HCT116 (cell line): ENCODE measurements at regions not wholly inside any gene's neighbourhood (a gene's known extent, or its start where the extent isn't known, plus 50 kb on each side); places are given as distances from the start of the nearest gene placed in this dataset.

Source experiments
- ATAC-seq: fragments of 200-7000 bp; cut with Tn5 transposase; 2 replicates; pipeline ENCODE4 v1.9.1; 2020; ENCODE audit warnings: mild to moderate bottlenecking, moderate library complexity
- BruUV-seq: library from RNA; stranded (reverse); fragments of 400-500 nt; replicated peaks from 2 replicates; lab custom pipeline; 2021; lab: Mats Ljungman, UMichigan
- CTCF ChIA-PET: fragments of 300-600 bp; sonication (Branson Sonifier 250); formaldehyde crosslinking; loops from one replicate; lab custom pipeline; 2021; ENCODE audit warnings: antibody characterized with exemption; lab: Charles Lee
- POLR2A ChIA-PET: fragments of 300-600, 350-600 bp; sonication (Branson Sonifier 250); formaldehyde crosslinking; loops from one replicate; lab custom pipeline; 2021; ENCODE audit warnings: antibody characterized with exemption; lab: Charles Lee
- RAD21 ChIA-PET, 2 experiments: fragments of 300-600 bp; sonication (Branson Sonifier 250); formaldehyde crosslinking; loops; one replicate each; lab custom pipeline; 2023; ENCODE audit warnings: low total read pairs in 2 of 2; ENCODE audit not compliant: uncharacterized antibody in 2 of 2, unreplicated experiment in 2 of 2, low non-redundant PET in 1 of 2; lab: Charles Lee
- DNase-seq: peaks from one replicate; pipeline ENCODE4 v3.0.0-alpha.2; 2010; ENCODE audit warnings: low read depth, low spot score
- H2AFZ ChIP-seq: fragments of 200-600 bp; shearing (Covaris generic), sonication (generic); 2 replicates; pipeline ENCODE4 v1.6.1; 2017; ENCODE audit warnings: low read depth, mixed run types, mixed read lengths, antibody characterized with exemption, low read length; ENCODE audit not compliant: poor library complexity, severe bottlenecking
- H3K27ac ChIP-seq: 2 replicates; pipeline ENCODE4 v1.5.1; 2012; ENCODE audit warnings: low read depth, low read length
- H3K27me3 ChIP-seq: fragments of 200-600 bp; sonication (generic); 2 replicates; pipeline ENCODE4 v1.6.1; 2016; ENCODE audit warnings: mixed run types, low read length, mixed read lengths; ENCODE audit not compliant: insufficient read depth
- H3K36me3 ChIP-seq, 2 experiments: fragments of 200-500 bp in 1 of 2; fragments of 200-600 bp in 1 of 2; sonication (Bioruptor generic) in 1 of 2; sonication (generic) in 1 of 2; 2 replicates each; pipeline versions ENCODE4 v1.5.1 to v1.6.1; 2014 to 2016; ENCODE audit warnings: low read length in 2 of 2, inconsistent platforms in 1 of 2, mixed read lengths in 1 of 2, mixed run types in 1 of 2; ENCODE audit not compliant: insufficient read depth in 2 of 2, control insufficient read depth in 1 of 2
- H3K4me1 ChIP-seq, 2 experiments: fragments of 200-600 bp in 1 of 2; sonication (generic) in 1 of 2; 2 replicates each; pipeline versions ENCODE4 v1.5.1 to v1.6.1; 2012 to 2017; ENCODE audit warnings: low read length in 2 of 2, inconsistent platforms in 1 of 2, mild to moderate bottlenecking in 1 of 2, mixed read lengths in 1 of 2, mixed run types in 1 of 2, moderate library complexity in 1 of 2; ENCODE audit not compliant: insufficient read depth in 2 of 2, control insufficient read depth in 1 of 2
- H3K4me2 ChIP-seq: fragments of 200-600 bp; sonication (generic); 2 replicates; pipeline ENCODE4 v1.6.1; 2017; ENCODE audit warnings: mixed run types, low read length, mixed read lengths
- H3K4me3 ChIP-seq, 2 experiments: fragments of 200-600 bp in 1 of 2; sonication (generic) in 1 of 2; replicated peaks in 1 of 2; 2 replicates each; pipeline ENCODE4 v1.5.1; 2011 to 2016; ENCODE audit warnings: low read length in 2 of 2, control low read depth in 1 of 2, low read depth in 1 of 2, mild to moderate bottlenecking in 1 of 2, mixed read lengths in 1 of 2, mixed run types in 1 of 2
- H3K79me2 ChIP-seq: fragments of 200-600 bp; sonication (generic); 2 replicates; pipeline ENCODE4 v1.6.1; 2017; ENCODE audit warnings: mild to moderate bottlenecking, mixed run types, low read length, moderate library complexity, mixed read lengths; ENCODE audit not compliant: insufficient read depth
- H3K9ac ChIP-seq: fragments of 200-600 bp; sonication (generic); 2 replicates; pipeline ENCODE4 v1.6.1; 2016; ENCODE audit warnings: low read length, mixed read lengths
- H3K9me2 ChIP-seq: fragments of 200-600 bp; sonication (generic), shearing (Covaris generic); 2 replicates; pipeline ENCODE4 v1.6.1; 2017; ENCODE audit warnings: mixed run types, mild to moderate bottlenecking, moderate library complexity; ENCODE audit not compliant: insufficient read depth
- H3K9me3 ChIP-seq, 2 experiments: fragments of 200-500 bp in 1 of 2; fragments of 200-600 bp in 1 of 2; sonication (Bioruptor generic) in 1 of 2; sonication (generic) in 1 of 2; 2 replicates each; pipeline ENCODE4 v1.6.1; 2014 to 2017; ENCODE audit warnings: low read length in 2 of 2, mixed read lengths in 2 of 2, inconsistent platforms in 1 of 2, low read depth in 1 of 2, mild to moderate bottlenecking in 1 of 2, mixed run types in 1 of 2, moderate library complexity in 1 of 2; ENCODE audit not compliant: control insufficient read depth in 1 of 2, insufficient read depth in 1 of 2
- H4K20me1 ChIP-seq: fragments of 200-600 bp; sonication (generic), shearing (Covaris generic); 2 replicates; pipeline ENCODE4 v1.6.1; 2017; ENCODE audit warnings: mixed run types, mild to moderate bottlenecking, moderate library complexity; ENCODE audit not compliant: insufficient read depth
- CEBPB ChIP-seq: IDR thresholded peaks from 2 replicates; pipeline ENCODE4 v1.6.1; 2012; ENCODE audit warnings: low read depth
- CTCF ChIP-seq, 3 experiments: fragments of 200-600 bp in 1 of 3; sonication (generic) in 1 of 3; IDR thresholded peaks in 2 of 3; conservative IDR thresholded peaks in 1 of 3; 2 replicates each; pipeline ENCODE4 v1.5.1; 2012 to 2017; ENCODE audit warnings: low read depth in 2 of 3, low read length in 2 of 3, antibody characterized with exemption in 1 of 3, borderline replicate concordance in 1 of 3, control low read depth in 1 of 3, mild to moderate bottlenecking in 1 of 3, mixed read lengths in 1 of 3, mixed run types in 1 of 3, moderate library complexity in 1 of 3; ENCODE audit not compliant: insufficient read depth in 1 of 3
- ELF1 ChIP-seq: IDR thresholded peaks from 2 replicates; pipeline ENCODE4 v1.6.1; 2012; ENCODE audit warnings: low read depth, borderline replicate concordance
- FOSL1 ChIP-seq: IDR thresholded peaks from 2 replicates; pipeline ENCODE4 v1.6.1; 2012; ENCODE audit warnings: low read depth
- JUND ChIP-seq: IDR thresholded peaks from 2 replicates; pipeline ENCODE4 v1.6.1; 2012
- REST ChIP-seq: IDR thresholded peaks from 2 replicates; pipeline ENCODE4 v1.6.1; 2012; ENCODE audit warnings: low read depth
- ZBTB33 ChIP-seq: IDR thresholded peaks from 2 replicates; pipeline ENCODE4 v1.6.1; 2011; ENCODE audit warnings: mild to moderate bottlenecking, low read length, moderate library complexity; ENCODE audit not compliant: insufficient replicate concordance; ENCODE audit errors: extremely low read depth
- ZFX ChIP-seq: fragments of 450-650 bp; IDR thresholded peaks from 2 replicates; pipeline ENCODE4 v1.6.1; 2017
- ZNF274 ChIP-seq: fragments of 200-500 bp; sonication (Bioruptor generic); IDR thresholded peaks from 2 replicates; pipeline ENCODE4 v1.6.1; 2014; ENCODE audit warnings: mild to moderate bottlenecking, low read depth, low read length, inconsistent platforms
- intact Hi-C: fragments of 100-400 bp; cut with micrococcal nuclease; formaldehyde crosslinking; loops from 2 replicates; pipeline ENCODE4 v1.10.0; 2022

- TF ChIP-seq REST = no peak
- no peak for TF ChIP-seq JUND
- no peak for TF ChIP-seq ZNF274
- TF ChIP-seq ZBTB33 = no peak
These were observed 174.4 kb downstream of the DUSP6 start (continued) for GRCh38 chr12:89177802-89178395.

GRCh38 chr12:89176676-89177075 is 175.6 kb downstream of the DUSP6 start:
- CTCF ChIA-PET = no interaction called here
- no peaks in the 10 kb centered on the region for H3K9me3 ChIP-seq
- no peak overlapping the region for H2AFZ ChIP-seq
- no peak overlapping the region for H3K27ac ChIP-seq
- H3K9ac ChIP-seq = no peak overlapping the region
- DNase-seq = no peak
- ATAC-seq = no peak
- peaks cover 3 to 10% of the 10 kb centered on the region in 2 experiments; a peak in 2 of 4 replicates for H3K4me1 ChIP-seq
- no peak overlapping the region for H3K4me3 ChIP-seq
- BruUV-seq = no TSS peak
- no peaks in the 10 kb centered on the region for H3K36me3 ChIP-seq
- H3K79me2 ChIP-seq = no peaks in the 10 kb centered on the region
- RAD21 ChIA-PET = no interaction called here
- no peaks in the 10 kb centered on the region for H3K27me3 ChIP-seq
- H3K4me2 ChIP-seq = no peak overlapping the region
- no peaks in the 10 kb centered on the region for H3K9me2 ChIP-seq
- no peaks in the 10 kb centered on the region for H4K20me1 ChIP-seq
- intact Hi-C loops = no loop called here
- POLR2A ChIA-PET = no interaction called here
- TF ChIP-seq FOSL1 = no peak
- no peak for TF ChIP-seq CTCF (IDR thresholded peaks at IDR 0.05 in 2 of 3, conservative IDR thresholded peaks at IDR 0.05 in 1 of 3; ENCODE audit: borderline replicate concordance in 1 of 3, insufficient read depth in 1 of 3, low read depth in 2 of 3, low read length in 2 of 3)
- TF ChIP-seq REST = no peak
- TF ChIP-seq ZNF274 = no peak
- TF ChIP-seq CEBPB = no peak
- TF ChIP-seq ZFX = no peak
- TF ChIP-seq ELF1 = no peak
